Choroid plexus epithelial cell (primary cell): ENCODE measurements at regions not wholly inside any gene's neighbourhood (a gene's known extent, or its start where the extent isn't known, plus 50 kb on each side); places are given as distances from the start of the nearest gene placed in this dataset.

Experiments
- DNase-seq: peaks from one replicate; pipeline ENCODE4 v3.0.0-alpha.2; 2010; ENCODE audit warnings: low read depth
- H3K4me3 ChIP-seq: 2 replicates; pipeline ENCODE4 v1.5.1; 2011; ENCODE audit warnings: low read depth, mild to moderate bottlenecking, control low read depth, low read length, moderate library complexity
- CTCF ChIP-seq: conservative IDR thresholded peaks from 2 replicates; pipeline ENCODE4 v1.5.1; 2011; ENCODE audit warnings: low read depth, mild to moderate bottlenecking, control low read depth, inconsistent platforms, low read length, moderate library complexity

- no peak for DNase-seq
Measured at GRCh38 chr1:181356505-181357340, 126.6 kb upstream of the CACNA1E start.

GRCh38 chr1:181359012-181359411 is 124.3 kb upstream of the CACNA1E start:
- DNase-seq, result no peak
- no peak for TF ChIP-seq CTCF
- no peak overlapping the region for H3K4me3 ChIP-seq

More at GRCh38 chr1:181356505-181357340, 126.6 kb upstream of the CACNA1E start:
- H3K4me3 ChIP-seq, result no peak overlapping the region
- no peak for TF ChIP-seq CTCF

- no peak for TF ChIP-seq CTCF
Measured at GRCh38 chr1:181364801-181365200, 118.5 kb upstream of the CACNA1E start.

GRCh38 chr1:181366910-181367309 is 116.4 kb upstream of the CACNA1E start:
- no peak overlapping the region for H3K4me3 ChIP-seq
- no peak for TF ChIP-seq CTCF
- no peak for DNase-seq

More at GRCh38 chr1:181364801-181365200, 118.5 kb upstream of the CACNA1E start:
- H3K4me3 ChIP-seq, result no peak overlapping the region
- no peak for DNase-seq

- no peak overlapping the region for H3K4me3 ChIP-seq
- DNase-seq, result no peak
- TF ChIP-seq CTCF, result no peak
Measured at GRCh38 chr1:181369416-181369815, 113.9 kb upstream of the CACNA1E start.

GRCh38 chr1:181383695-181384094 is 99.6 kb upstream of the CACNA1E start:
- DNase-seq, result no peak
- no peak overlapping the region for H3K4me3 ChIP-seq
- no peak for TF ChIP-seq CTCF

- TF ChIP-seq CTCF, result no peak
- H3K4me3 ChIP-seq, result no peak overlapping the region
- DNase-seq, result no peak
Measured at GRCh38 chr1:181386340-181386739, 97.0 kb upstream of the CACNA1E start.
